BLaER1 (cell line): ENCODE measurements at regions not wholly inside any gene's neighbourhood (a gene's known extent, or its start where the extent isn't known, plus 50 kb on each side); places are given as distances from the start of the nearest gene placed in this dataset.
"Not testable (repeated sequence)": the region's sequence is repeated elsewhere in the genome, so short reads cannot be mapped to it uniquely, and the experiment has no call there.

Experiments used
- H3K27ac ChIP-seq: shearing (Covaris generic); formaldehyde crosslinking; 2 replicates; pipeline ENCODE4 v1.8.1; 2022
- H3K27me3 ChIP-seq: shearing (Covaris generic); formaldehyde crosslinking; 2 replicates; pipeline ENCODE4 v1.8.1; 2022
- H3K36me3 ChIP-seq: shearing (Covaris generic); formaldehyde crosslinking; 2 replicates; pipeline ENCODE4 v1.8.1; 2022
- H3K4me1 ChIP-seq: shearing (Covaris generic); formaldehyde crosslinking; 2 replicates; pipeline ENCODE4 v1.8.1; 2022
- H3K4me2 ChIP-seq: shearing (Covaris generic); formaldehyde crosslinking; 2 replicates; pipeline ENCODE4 v1.8.1; 2022
- H3K4me3 ChIP-seq: shearing (Covaris generic); formaldehyde crosslinking; 2 replicates; pipeline ENCODE4 v1.8.1; 2022
- H3K9ac ChIP-seq: shearing (Covaris generic); formaldehyde crosslinking; 2 replicates; pipeline ENCODE4 v1.8.1; 2022
- H3K9me3 ChIP-seq: shearing (Covaris generic); formaldehyde crosslinking; 2 replicates; pipeline ENCODE4 v1.8.1; 2022
- H4K20me1 ChIP-seq: shearing (Covaris generic); formaldehyde crosslinking; 2 replicates; pipeline ENCODE4 v1.8.1; 2022
- Cebpa-rat ChIP-seq: shearing (Covaris generic); IDR thresholded peaks from 2 replicates; pipeline ENCODE4 v1.8.1; 2022

GRCh38 chr5:50501491-50502228, 60.6 kb upstream of the EMB start:
- Histone ChIP-seq H3K4me3 (peak overlapping the region; percentile 48; the same call in 1 of the 2 replicates), H3K4me2 (peak overlapping the region; percentile 76), H3K9me3 (peaks cover 26% of the 10 kb centered on the region), H3K27ac (peak overlapping the region; percentile 86), H3K9ac (peak overlapping the region; percentile 64), H3K4me1 (peaks cover 27% of the 10 kb centered on the region), H3K36me3 (no peaks in the 10 kb centered on the region), H3K27me3 (no peaks in the 10 kb centered on the region), H4K20me1 (no peaks in the 10 kb centered on the region)
- no peak for TF ChIP-seq Cebpa-rat

DNA sequence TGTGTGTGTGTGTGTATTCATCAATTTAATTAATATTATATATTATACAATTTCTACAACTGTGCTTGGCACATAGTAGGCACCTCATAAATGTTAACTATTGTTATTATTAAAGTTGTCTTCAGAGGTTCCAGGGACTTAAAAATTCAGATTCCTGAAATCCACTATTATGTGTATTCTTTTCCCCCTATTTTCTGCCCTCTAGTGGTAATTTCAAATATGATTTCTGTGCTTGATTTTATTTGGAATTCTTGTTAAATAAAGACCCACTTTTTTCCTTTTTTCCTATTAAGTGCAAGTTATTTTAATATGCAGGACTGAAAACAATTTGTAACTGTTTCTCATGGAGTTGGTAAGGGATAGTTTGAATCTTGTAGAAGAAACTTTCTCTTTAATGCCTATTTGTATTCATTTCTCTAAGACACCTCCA, 72.0 kb upstream of the EMB start:
- H3K27ac ChIP-seq, H3K36me3 ChIP-seq, H3K27me3 ChIP-seq, H3K9ac ChIP-seq, H3K4me2 ChIP-seq, H4K20me1 ChIP-seq, H3K4me3 ChIP-seq, H3K9me3 ChIP-seq, H3K4me1 ChIP-seq: not testable (repeated sequence)

DNA sequence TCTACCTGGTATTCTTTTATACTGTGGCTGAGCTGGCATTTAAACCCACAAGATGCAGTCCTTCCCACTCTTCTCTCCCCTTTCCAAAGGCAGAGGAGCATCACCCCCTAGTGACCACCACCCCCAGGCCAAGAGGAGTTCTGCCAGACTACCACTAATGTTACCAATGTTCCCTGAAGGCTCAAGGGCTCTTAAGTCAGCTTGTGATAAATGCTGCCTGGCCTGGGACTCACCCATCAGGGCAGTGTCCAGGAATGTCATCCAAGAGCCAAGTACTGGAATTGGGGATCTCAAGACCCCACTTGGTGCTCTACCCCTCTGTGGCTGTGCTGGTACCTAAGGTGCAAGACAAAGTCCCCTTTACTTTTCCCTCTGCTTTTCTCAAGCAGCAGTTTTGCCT, 80.0 kb upstream of the EMB start:
- H4K20me1 ChIP-seq, H3K4me3 ChIP-seq, H3K9me3 ChIP-seq, H3K4me2 ChIP-seq, H3K9ac ChIP-seq, H3K4me1 ChIP-seq, H3K27ac ChIP-seq, H3K27me3 ChIP-seq, H3K36me3 ChIP-seq: not testable (repeated sequence)

DNA sequence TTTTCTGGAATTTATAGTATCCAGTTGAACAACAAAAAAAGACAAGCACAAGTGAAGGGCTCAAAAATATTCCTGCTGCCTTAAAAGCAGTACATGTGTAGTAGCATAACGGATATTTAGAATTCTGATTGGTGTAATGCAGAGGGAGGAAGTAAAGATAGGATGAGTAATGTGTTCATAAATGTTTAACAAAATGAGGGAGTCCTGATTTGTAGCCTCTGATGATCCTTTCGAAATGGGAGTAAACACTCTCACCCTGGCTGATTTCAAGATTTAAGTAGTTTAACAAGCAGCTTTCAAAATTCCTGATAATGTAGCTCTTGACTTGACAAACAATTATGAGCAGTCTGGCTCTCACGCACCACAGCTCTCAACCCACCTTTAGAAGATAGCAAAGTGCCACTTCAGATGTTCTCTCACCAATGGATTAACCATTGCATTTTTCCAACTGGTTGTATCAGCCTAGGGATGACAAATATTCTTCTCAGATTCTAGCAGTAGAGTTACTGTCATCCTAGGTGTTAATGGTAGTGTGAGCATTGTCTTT, 86.5 kb upstream of the EMB start:
- H3K4me1 ChIP-seq, H3K27ac ChIP-seq, H3K4me2 ChIP-seq, H3K36me3 ChIP-seq, H3K9ac ChIP-seq, H3K4me3 ChIP-seq, H3K27me3 ChIP-seq, H3K9me3 ChIP-seq, H4K20me1 ChIP-seq: not testable (repeated sequence)

GRCh38 chr5:50535393-50535792, 94.3 kb upstream of the EMB start:
- Histone ChIP-seq H3K36me3 (no peaks in the 10 kb centered on the region), H3K27ac (no peak overlapping the region), H3K9me3 (no peaks in the 10 kb centered on the region), H3K4me2 (no peak overlapping the region), H4K20me1 (no peaks in the 10 kb centered on the region), H3K9ac (no peak overlapping the region), H3K27me3 (no peaks in the 10 kb centered on the region), H3K4me1 (no peaks in the 10 kb centered on the region), H3K4me3 (no peak overlapping the region)
- no peak for TF ChIP-seq Cebpa-rat

- not testable (repeated sequence) for H3K4me1 ChIP-seq, H3K27ac ChIP-seq, H3K4me2 ChIP-seq, H3K4me3 ChIP-seq, H3K36me3 ChIP-seq, H3K9ac ChIP-seq, H4K20me1 ChIP-seq, H3K27me3 ChIP-seq
- peaks cover 12% of the 10 kb centered on the region; the same call in 1 of the 2 replicates for H3K9me3 ChIP-seq
Measured at GRCh38 chr5:50537534-50537933, 96.4 kb upstream of the EMB start.

- Histone ChIP-seq H3K4me3 (no peak overlapping the region), H3K4me1 (peaks cover 16% of the 10 kb centered on the region), H3K4me2 (peak overlapping the region; percentile 62), H3K27me3 (no peaks in the 10 kb centered on the region), H3K36me3 (no peaks in the 10 kb centered on the region), H3K27ac (no peak overlapping the region), H3K9me3 (0 out of 2 replicates have a peak, but pooled peaks cover 9% of the 10 kb centered on the region), H4K20me1 (no peaks in the 10 kb centered on the region), H3K9ac (no peak overlapping the region)
- TF ChIP-seq Cebpa-rat: no peak
Measured at GRCh38 chr5:50547303-50547702, 106.2 kb upstream of the EMB start.

GRCh38 chr5:50550267-50550666, 109.2 kb upstream of the EMB start:
- no peak for TF ChIP-seq Cebpa-rat
- no peaks in the 10 kb centered on the region for H3K9me3 ChIP-seq
- no peak overlapping the region for H3K9ac ChIP-seq
- H3K4me2 ChIP-seq: no peak overlapping the region
- H3K27me3 ChIP-seq: no peaks in the 10 kb centered on the region
- no peak overlapping the region for H3K27ac ChIP-seq
- no peak overlapping the region for H3K4me3 ChIP-seq
- peaks cover 16% of the 10 kb centered on the region for H3K4me1 ChIP-seq
- no peaks in the 10 kb centered on the region for H3K36me3 ChIP-seq
- H4K20me1 ChIP-seq: no peaks in the 10 kb centered on the region

GRCh38 chr5:50550993-50551392, 109.9 kb upstream of the EMB start:
- Histone ChIP-seq H3K9me3 (no peaks in the 10 kb centered on the region), H3K9ac (no peak overlapping the region), H3K27ac (no peak overlapping the region), H3K4me3 (no peak overlapping the region), H3K4me1 (peaks cover 16% of the 10 kb centered on the region), H3K4me2 (no peak overlapping the region), H3K36me3 (no peaks in the 10 kb centered on the region), H4K20me1 (no peaks in the 10 kb centered on the region), H3K27me3 (no peaks in the 10 kb centered on the region)
- no peak for TF ChIP-seq Cebpa-rat

- no peak for TF ChIP-seq Cebpa-rat
- Histone ChIP-seq H4K20me1 (no peaks in the 10 kb centered on the region), H3K27me3 (no peaks in the 10 kb centered on the region), H3K9me3 (no peaks in the 10 kb centered on the region), H3K27ac (no peak overlapping the region), H3K4me1 (peaks cover under 1% of the 10 kb centered on the region; the same call in 1 of the 2 replicates), H3K4me3 (no peak overlapping the region), H3K4me2 (no peak overlapping the region), H3K36me3 (no peaks in the 10 kb centered on the region), H3K9ac (no peak overlapping the region)
Measured at GRCh38 chr5:50553560-50553984, 112.5 kb upstream of the EMB start.

DNA sequence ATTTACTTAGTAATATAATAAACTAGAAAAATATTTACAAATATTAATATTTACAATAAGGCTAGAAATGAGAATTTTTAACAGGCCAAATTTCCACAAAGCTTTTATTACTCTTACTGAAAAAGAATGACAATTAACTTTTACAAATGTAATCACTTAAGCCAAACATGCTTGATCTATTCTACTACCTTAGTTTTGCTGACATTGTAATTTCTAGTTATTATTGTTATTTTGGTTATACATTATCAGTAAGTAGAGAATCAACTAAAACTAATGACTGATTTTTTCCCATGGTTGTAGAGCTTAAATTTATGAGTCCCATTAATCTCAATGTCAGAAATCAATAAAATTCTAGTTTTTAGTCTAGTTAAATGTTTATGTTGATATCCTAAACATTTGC, 107.8 kb upstream of the PARP8 start:
- not testable (repeated sequence) for H3K4me1 ChIP-seq, H3K4me3 ChIP-seq, H3K27ac ChIP-seq, H3K36me3 ChIP-seq, H3K27me3 ChIP-seq, H3K4me2 ChIP-seq, H3K9me3 ChIP-seq, H4K20me1 ChIP-seq, H3K9ac ChIP-seq
